ENCODE measurements at regions not wholly inside any gene's neighbourhood (a gene's known extent, or its start where the extent isn't known, plus 50 kb on each side); places are given as distances from the start of the nearest gene placed in this dataset.

GRCh38 chr17:79406316-79406715, 204.5 kb downstream of the RBFOX3 start:
- Histone ChIP-seq H3K27me3 (ENCODE audit: control insufficient read depth in 1 of 2, insufficient read depth in 2 of 2, low read length in 2 of 2) (peaks cover 28 to 91% of the 10 kb centered on the region in 2 experiments), H3K27ac (ENCODE audit: extremely low read length, insufficient read depth, low read length) (no peak overlapping the region), H3K9me3 (ENCODE audit: low read length) (no peaks in the 10 kb centered on the region), H4K20me1 (ENCODE audit: insufficient read depth, low read length) (no peaks in the 10 kb centered on the region; the same call in 1 of the 2 replicates), H3K4me3 (replicated peaks in 1 of 3; ENCODE audit: insufficient read depth in 1 of 3, low read depth in 2 of 3, low read length in 3 of 3) (no peak overlapping the region), H3K4me2 (ENCODE audit: low read depth, low read length) (no peak overlapping the region), H3K9ac (ENCODE audit: insufficient read depth, low read depth, low read length) (no peak overlapping the region), H2AFZ (ENCODE audit: low read length) (no peak overlapping the region), H3K79me2 (ENCODE audit: insufficient read depth, low read length) (no peaks in the 10 kb centered on the region), H3K4me1 (ENCODE audit: insufficient read depth, low read length) (no peaks in the 10 kb centered on the region), H3K36me3 (replicated peaks in 1 of 2; ENCODE audit: control insufficient read depth in 1 of 2, insufficient read depth in 2 of 2, low read length in 2 of 2) (no peaks in the 10 kb centered on the region)
- FAIRE-seq (no peak), DNase-seq (ENCODE audit: low spot score) (no peak), ATAC-seq (no peak)
- 37% methylated on average over 13 of the region's 16 CpGs for WGBS (ENCODE audit: low lambda C conversion rate)
- TF ChIP-seq PAF1 (CRISPR knock-in tag; IDR thresholded peaks at IDR 0.05) (no peak), NFIB (CRISPR knock-in tag; IDR thresholded peaks at IDR 0.05; ENCODE audit: borderline replicate concordance) (no peak), GFI1 (CRISPR knock-in tag; IDR thresholded peaks at IDR 0.05; ENCODE audit: borderline replicate concordance) (no peak)
- TF ChIP-seq, protein P1, sequence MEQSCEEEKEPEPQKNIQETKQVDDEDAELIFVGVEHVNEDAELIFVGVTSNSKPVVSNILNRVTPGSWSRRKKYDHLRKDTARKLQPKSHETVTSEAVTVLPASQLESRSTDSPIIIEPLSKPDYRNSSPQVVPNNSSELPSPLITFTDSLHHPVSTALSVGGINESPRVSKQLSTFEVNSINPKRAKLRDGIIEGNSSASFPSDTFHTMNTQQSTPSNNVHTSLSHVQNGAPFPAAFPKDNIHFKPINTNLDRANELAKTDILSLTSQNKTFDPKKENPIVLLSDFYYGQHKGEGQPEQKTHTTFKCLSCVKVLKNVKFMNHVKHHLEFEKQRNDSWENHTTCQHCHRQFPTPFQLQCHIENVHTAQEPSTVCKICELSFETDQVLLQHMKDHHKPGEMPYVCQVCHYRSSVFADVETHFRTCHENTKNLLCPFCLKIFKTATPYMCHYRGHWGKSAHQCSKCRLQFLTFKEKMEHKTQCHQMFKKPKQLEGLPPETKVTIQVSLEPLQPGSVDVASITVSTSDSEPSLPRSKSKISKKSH (CRISPR knock-in tag; IDR thresholded peaks at IDR 0.05; ENCODE audit: borderline replicate concordance) = no peak
- intact Hi-C loops (cut with micrococcal nuclease; ENCODE audit: unreplicated experiment) (no loop called here), in situ Hi-C loops (cut with HindIII; ENCODE audit: extremely low pct_ligation_motif_present, low pct_unique_long_range_greater_than_20kb) (loop anchor here (10.0 kb wide), 1 partner anchor 298 kb away; no protein-coding TSS in a partner anchor)
- ChIA-PET CTCF (ENCODE audit: low intra/inter-chr PET ratio, low total read pairs) (no interaction called here), POLR2A (no interaction called here)
- BruUV-seq (replicated peaks) = no TSS peak

- no peak overlapping the region for H3K4me2 ChIP-seq (ENCODE audit: low read depth, low read length)
- ChIA-PET POLR2A (no interaction called here), CTCF (ENCODE audit: low intra/inter-chr PET ratio, low total read pairs) (no interaction called here)
- in situ Hi-C loops (cut with HindIII; ENCODE audit: extremely low pct_ligation_motif_present, low pct_unique_long_range_greater_than_20kb) = loop anchor here (10.0 kb wide), 1 partner anchor 299 kb away; no protein-coding TSS in a partner anchor
- H3K79me2 ChIP-seq (ENCODE audit: insufficient read depth, low read length) = no peaks in the 10 kb centered on the region
- H3K9me3 ChIP-seq (ENCODE audit: low read length) = no peaks in the 10 kb centered on the region
- intact Hi-C loops (cut with micrococcal nuclease; ENCODE audit: unreplicated experiment) = no loop called here
- peaks cover 28 to 88% of the 10 kb centered on the region in 2 experiments for H3K27me3 ChIP-seq (ENCODE audit: control insufficient read depth in 1 of 2, insufficient read depth in 2 of 2, low read length in 2 of 2)
- FAIRE-seq (no peak), ATAC-seq (no peak), DNase-seq (ENCODE audit: low spot score) (no peak)
- no peak overlapping the region for H3K9ac ChIP-seq (ENCODE audit: insufficient read depth, low read depth, low read length)
- no peak overlapping the region for H2AFZ ChIP-seq (ENCODE audit: low read length)
- BruUV-seq (replicated peaks) = no TSS peak
- no peak overlapping the region for H3K27ac ChIP-seq (ENCODE audit: extremely low read length, insufficient read depth, low read length)
- no peaks in the 10 kb centered on the region for H3K36me3 ChIP-seq (replicated peaks in 1 of 2; ENCODE audit: control insufficient read depth in 1 of 2, insufficient read depth in 2 of 2, low read length in 2 of 2)
- 0% methylated on average over 1 of the region's 1 CpG for WGBS (ENCODE audit: low lambda C conversion rate)
- no peak overlapping the region for H3K4me3 ChIP-seq (replicated peaks in 1 of 3; ENCODE audit: insufficient read depth in 1 of 3, low read depth in 2 of 3, low read length in 3 of 3)
- 0 out of 2 replicates have a peak, but pooled peaks cover 2% of the 10 kb centered on the region for H3K4me1 ChIP-seq (ENCODE audit: insufficient read depth, low read length)
- H4K20me1 ChIP-seq (ENCODE audit: insufficient read depth, low read length) = no peaks in the 10 kb centered on the region; the same call in 1 of the 2 replicates
- TF ChIP-seq ONECUT2 (CRISPR knock-in tag; IDR thresholded peaks at IDR 0.05) = no peak
- no peak for TF ChIP-seq ARID4A (CRISPR knock-in tag; IDR thresholded peaks at IDR 0.05; ENCODE audit: borderline replicate concordance)
- no peak for TF ChIP-seq TEF (CRISPR knock-in tag; IDR thresholded peaks at IDR 0.05)
- no peak for TF ChIP-seq PBX3 (CRISPR knock-in tag; IDR thresholded peaks at IDR 0.05; ENCODE audit: borderline replicate concordance)
- no peak for TF ChIP-seq ZNF709 (CRISPR knock-in tag; IDR thresholded peaks at IDR 0.05)
- TF ChIP-seq SNAI1 (CRISPR knock-in tag; IDR thresholded peaks at IDR 0.05; ENCODE audit: borderline replicate concordance) = no peak
- no peak for TF ChIP-seq ZNF329 (CRISPR knock-in tag; IDR thresholded peaks at IDR 0.05; ENCODE audit: low read depth)
Observed at GRCh38 chr17:79405823-79406222, 205.0 kb downstream of the RBFOX3 start.

Data from HepG2 (cell line).